GM23338 (cell line): ENCODE measurements at regions not wholly inside any gene's neighbourhood (a gene's known extent, or its start where the extent isn't known, plus 50 kb on each side); places are given as distances from the start of the nearest gene placed in this dataset.

ENCODE experiments used
- CREB1 ChIP-seq: fragments of 250-450 bp; sonication (Bioruptor Pico); IDR thresholded peaks from 2 replicates; pipeline ENCODE4 v1.5.0; 2020; ENCODE audit warnings: low read depth, mild to moderate bottlenecking, moderate library complexity
- EZH2 ChIP-seq: fragments of 200-600 bp; sonication (generic); IDR thresholded peaks from one replicate; pipeline ENCODE4 v1.8.0; 2017; ENCODE audit warnings: antibody characterized with exemption, mild to moderate bottlenecking, low read depth; ENCODE audit not compliant: unreplicated experiment
- EZH2phosphoT487 ChIP-seq: fragments of 200-600 bp; sonication (generic); IDR thresholded peaks from one replicate; pipeline ENCODE4 v1.8.1; 2018; ENCODE audit warnings: antibody characterized with exemption; ENCODE audit not compliant: unreplicated experiment
- JUNB ChIP-seq: IDR thresholded peaks from one replicate; pipeline ENCODE4 v1.6.1; 2016; ENCODE audit warnings: antibody characterized with exemption; ENCODE audit not compliant: unreplicated experiment
- POLR2AphosphoS5 ChIP-seq: IDR thresholded peaks from 2 replicates; pipeline ENCODE4 v1.6.1; 2016; ENCODE audit warnings: antibody characterized with exemption, low read depth
- ZNF331 ChIP-seq: fragments of 250-450 bp; sonication (Bioruptor Pico); IDR thresholded peaks from 2 replicates; pipeline ENCODE4 v1.5.0; 2020; ENCODE audit warnings: low read depth, mild to moderate bottlenecking, moderate library complexity
- TF ChIP-seq, protein P1 (sequence below), 2 experiments: fragments of 200-600 bp in 1 of 2; sonication (generic) in 1 of 2; conservative IDR thresholded peaks; 2 replicates each; pipeline versions ENCODE4 v1.5.1 to v1.6.1; 2016 to 2017; ENCODE audit warnings: antibody characterized with exemption in 2 of 2, low read depth in 2 of 2, mild to moderate bottlenecking in 2 of 2, moderate library complexity in 1 of 2
- TF ChIP-seq, protein P2 (sequence below): IDR thresholded peaks from one replicate; pipeline ENCODE4 v1.6.1; 2018; ENCODE audit warnings: antibody characterized with exemption; ENCODE audit not compliant: unreplicated experiment

DNA sequence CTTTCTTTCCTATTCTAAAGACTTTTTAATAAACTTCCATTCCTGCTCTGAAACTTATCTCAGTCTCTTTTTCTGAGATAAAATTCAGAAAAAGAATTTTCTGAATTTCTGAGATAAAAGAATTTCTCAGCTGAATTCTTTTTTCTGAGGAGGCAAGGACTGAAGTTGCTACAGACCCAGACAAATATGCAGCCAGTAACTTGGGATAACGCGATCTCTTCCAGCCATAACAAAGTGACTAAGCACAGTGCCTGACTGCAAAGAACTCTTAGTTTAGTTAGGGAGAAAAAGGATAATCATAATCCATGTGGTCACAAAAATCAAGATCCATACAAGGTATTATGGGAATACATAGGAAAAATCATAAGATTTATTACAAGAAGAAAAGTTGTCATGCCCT is 222.0 kb upstream of the GAP43 start:
- TF ChIP-seq EZH2 = no peak
- TF ChIP-seq, protein P1, sequence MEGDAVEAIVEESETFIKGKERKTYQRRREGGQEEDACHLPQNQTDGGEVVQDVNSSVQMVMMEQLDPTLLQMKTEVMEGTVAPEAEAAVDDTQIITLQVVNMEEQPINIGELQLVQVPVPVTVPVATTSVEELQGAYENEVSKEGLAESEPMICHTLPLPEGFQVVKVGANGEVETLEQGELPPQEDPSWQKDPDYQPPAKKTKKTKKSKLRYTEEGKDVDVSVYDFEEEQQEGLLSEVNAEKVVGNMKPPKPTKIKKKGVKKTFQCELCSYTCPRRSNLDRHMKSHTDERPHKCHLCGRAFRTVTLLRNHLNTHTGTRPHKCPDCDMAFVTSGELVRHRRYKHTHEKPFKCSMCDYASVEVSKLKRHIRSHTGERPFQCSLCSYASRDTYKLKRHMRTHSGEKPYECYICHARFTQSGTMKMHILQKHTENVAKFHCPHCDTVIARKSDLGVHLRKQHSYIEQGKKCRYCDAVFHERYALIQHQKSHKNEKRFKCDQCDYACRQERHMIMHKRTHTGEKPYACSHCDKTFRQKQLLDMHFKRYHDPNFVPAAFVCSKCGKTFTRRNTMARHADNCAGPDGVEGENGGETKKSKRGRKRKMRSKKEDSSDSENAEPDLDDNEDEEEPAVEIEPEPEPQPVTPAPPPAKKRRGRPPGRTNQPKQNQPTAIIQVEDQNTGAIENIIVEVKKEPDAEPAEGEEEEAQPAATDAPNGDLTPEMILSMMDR (conservative IDR thresholded peaks at IDR 0.05; ENCODE audit: low read depth in 2 of 2) = no peak
- no peak for TF ChIP-seq CREB1 (CRISPR knock-in tag)
- no peak for TF ChIP-seq EZH2phosphoT487
- no peak for TF ChIP-seq JUNB
- TF ChIP-seq, protein P2, sequence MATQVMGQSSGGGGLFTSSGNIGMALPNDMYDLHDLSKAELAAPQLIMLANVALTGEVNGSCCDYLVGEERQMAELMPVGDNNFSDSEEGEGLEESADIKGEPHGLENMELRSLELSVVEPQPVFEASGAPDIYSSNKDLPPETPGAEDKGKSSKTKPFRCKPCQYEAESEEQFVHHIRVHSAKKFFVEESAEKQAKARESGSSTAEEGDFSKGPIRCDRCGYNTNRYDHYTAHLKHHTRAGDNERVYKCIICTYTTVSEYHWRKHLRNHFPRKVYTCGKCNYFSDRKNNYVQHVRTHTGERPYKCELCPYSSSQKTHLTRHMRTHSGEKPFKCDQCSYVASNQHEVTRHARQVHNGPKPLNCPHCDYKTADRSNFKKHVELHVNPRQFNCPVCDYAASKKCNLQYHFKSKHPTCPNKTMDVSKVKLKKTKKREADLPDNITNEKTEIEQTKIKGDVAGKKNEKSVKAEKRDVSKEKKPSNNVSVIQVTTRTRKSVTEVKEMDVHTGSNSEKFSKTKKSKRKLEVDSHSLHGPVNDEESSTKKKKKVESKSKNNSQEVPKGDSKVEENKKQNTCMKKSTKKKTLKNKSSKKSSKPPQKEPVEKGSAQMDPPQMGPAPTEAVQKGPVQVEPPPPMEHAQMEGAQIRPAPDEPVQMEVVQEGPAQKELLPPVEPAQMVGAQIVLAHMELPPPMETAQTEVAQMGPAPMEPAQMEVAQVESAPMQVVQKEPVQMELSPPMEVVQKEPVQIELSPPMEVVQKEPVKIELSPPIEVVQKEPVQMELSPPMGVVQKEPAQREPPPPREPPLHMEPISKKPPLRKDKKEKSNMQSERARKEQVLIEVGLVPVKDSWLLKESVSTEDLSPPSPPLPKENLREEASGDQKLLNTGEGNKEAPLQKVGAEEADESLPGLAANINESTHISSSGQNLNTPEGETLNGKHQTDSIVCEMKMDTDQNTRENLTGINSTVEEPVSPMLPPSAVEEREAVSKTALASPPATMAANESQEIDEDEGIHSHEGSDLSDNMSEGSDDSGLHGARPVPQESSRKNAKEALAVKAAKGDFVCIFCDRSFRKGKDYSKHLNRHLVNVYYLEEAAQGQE = no peak
- no peak for TF ChIP-seq POLR2AphosphoS5
- no peak for TF ChIP-seq ZNF331 (CRISPR knock-in tag)
